OCI-LY1 (cell line): ENCODE measurements at regions not wholly inside any gene's neighbourhood (a gene's known extent, or its start where the extent isn't known, plus 50 kb on each side); places are given as distances from the start of the nearest gene placed in this dataset.

Experiments
- H2AFZ ChIP-seq: fragments of 200-600 bp; sonication (generic), shearing (Covaris generic); 2 replicates; pipeline ENCODE4 v1.6.0; 2014; ENCODE audit warnings: antibody characterized with exemption, mild to moderate bottlenecking, low read length
- H3F3A ChIP-seq: fragments of 200-600 bp; sonication (generic), shearing (Covaris generic); 2 replicates; pipeline ENCODE4 v1.6.0; 2014; ENCODE audit warnings: mild to moderate bottlenecking, antibody characterized with exemption, low read length, moderate library complexity; ENCODE audit not compliant: insufficient read depth
- H3K27ac ChIP-seq: fragments of 200-600 bp; sonication (generic); 2 replicates; pipeline ENCODE4 v1.5.1; 2014; ENCODE audit warnings: low read length, mixed run types, mild to moderate bottlenecking, low read depth; ENCODE audit not compliant: poor library complexity, severe bottlenecking
- H3K27me3 ChIP-seq: fragments of 200-600 bp; sonication (generic); 2 replicates; pipeline ENCODE4 v1.6.0; 2014; ENCODE audit warnings: antibody characterized with exemption, mild to moderate bottlenecking, low read length, moderate library complexity; ENCODE audit not compliant: insufficient read depth
- H3K36me3 ChIP-seq: fragments of 200-600 bp; sonication (generic); 2 replicates; pipeline ENCODE4 v1.6.1; 2014; ENCODE audit warnings: mild to moderate bottlenecking, antibody characterized with exemption, low read length, moderate library complexity, mixed read lengths; ENCODE audit not compliant: insufficient read depth
- H3K4me1 ChIP-seq: fragments of 200-600 bp; sonication (generic); 2 replicates; pipeline ENCODE4 v1.5.1; 2014; ENCODE audit warnings: mild to moderate bottlenecking, low read length, moderate library complexity; ENCODE audit not compliant: insufficient read depth, severe bottlenecking
- H3K4me2 ChIP-seq: fragments of 200-600 bp; sonication (generic), shearing (Covaris generic); 2 replicates; pipeline ENCODE4 v1.6.1; 2014; ENCODE audit warnings: low read length
- H3K4me3 ChIP-seq: fragments of 200-600 bp; sonication (generic); 2 replicates; pipeline ENCODE4 v1.5.1; 2014; ENCODE audit warnings: low read length, low read depth, mild to moderate bottlenecking, mixed read lengths; ENCODE audit not compliant: poor library complexity, severe bottlenecking
- H3K79me2 ChIP-seq: fragments of 200-600 bp; shearing (Covaris generic); 2 replicates; pipeline ENCODE4 v1.6.1; 2016; ENCODE audit warnings: mixed run types, low read length, mixed read lengths; ENCODE audit not compliant: insufficient read depth
- H3K9ac ChIP-seq: fragments of 200-600 bp; sonication (generic), shearing (Covaris generic); 2 replicates; pipeline ENCODE4 v1.6.1; 2014; ENCODE audit warnings: mild to moderate bottlenecking, low read length, mixed read lengths
- H3K9me2 ChIP-seq: fragments of 200-600 bp; sonication (generic), shearing (Covaris generic); 2 replicates; pipeline ENCODE4 v1.6.1; 2014; ENCODE audit warnings: low read depth, mild to moderate bottlenecking, low read length, mixed read lengths
- H3K9me3 ChIP-seq: fragments of 200-600 bp; shearing (Covaris generic); 2 replicates; pipeline ENCODE4 v1.6.1; 2014; ENCODE audit warnings: low read length, mixed read lengths
- H4K20me1 ChIP-seq: fragments of 200-600 bp; sonication (generic), shearing (Covaris generic); 2 replicates; pipeline ENCODE4 v1.6.0; 2016; ENCODE audit warnings: mild to moderate bottlenecking, low read length; ENCODE audit not compliant: insufficient read depth
- CTCF ChIP-seq: fragments of 200-600 bp; sonication (generic), shearing (Covaris generic); IDR thresholded peaks from 2 replicates; pipeline ENCODE4 v1.5.1; 2017; ENCODE audit warnings: mild to moderate bottlenecking, antibody characterized with exemption, low read length, moderate library complexity, mixed read lengths
- EZH2 ChIP-seq: fragments of 200-600 bp; sonication (generic), shearing (Covaris generic); IDR thresholded peaks from 2 replicates; pipeline ENCODE4 v1.8.0; 2017; ENCODE audit warnings: borderline replicate concordance, mixed run types, mild to moderate bottlenecking, antibody characterized with exemption, low read length, moderate library complexity, mixed read lengths

- H3K4me1 ChIP-seq, result no peaks in the 10 kb centered on the region
- no peaks in the 10 kb centered on the region for H3K27me3 ChIP-seq
- no peaks in the 10 kb centered on the region for H3F3A ChIP-seq
- no peak overlapping the region for H3K4me3 ChIP-seq
- H3K9me2 ChIP-seq, result no peaks in the 10 kb centered on the region
- H3K36me3 ChIP-seq, result no peaks in the 10 kb centered on the region
- no peaks in the 10 kb centered on the region for H3K79me2 ChIP-seq
- H3K4me2 ChIP-seq, result no peak overlapping the region
- H4K20me1 ChIP-seq, result no peaks in the 10 kb centered on the region
- no peak for TF ChIP-seq CTCF
- no peak for TF ChIP-seq EZH2
- H3K9me3 ChIP-seq, result no peaks in the 10 kb centered on the region
- no peak overlapping the region for H2AFZ ChIP-seq
- H3K27ac ChIP-seq, result no peak overlapping the region
- no peak overlapping the region for H3K9ac ChIP-seq
Observed at GRCh38 chr6:14422061-14422460, 304.5 kb downstream of the CD83 start.

GRCh38 chr6:14422917-14423316 is 305.3 kb downstream of the CD83 start:
- TF ChIP-seq EZH2, result no peak
- TF ChIP-seq CTCF, result no peak
- no peaks in the 10 kb centered on the region for H3K9me3 ChIP-seq
- no peaks in the 10 kb centered on the region for H3K27me3 ChIP-seq
- no peak overlapping the region for H3K27ac ChIP-seq
- no peak overlapping the region for H3K9ac ChIP-seq
- H3K36me3 ChIP-seq, result no peaks in the 10 kb centered on the region
- no peak overlapping the region for H3K4me2 ChIP-seq
- H3K4me1 ChIP-seq, result no peaks in the 10 kb centered on the region
- no peaks in the 10 kb centered on the region for H3F3A ChIP-seq
- no peaks in the 10 kb centered on the region for H4K20me1 ChIP-seq
- H3K9me2 ChIP-seq, result no peaks in the 10 kb centered on the region
- no peak overlapping the region for H2AFZ ChIP-seq
- H3K4me3 ChIP-seq, result no peak overlapping the region
- no peaks in the 10 kb centered on the region for H3K79me2 ChIP-seq

- Histone ChIP-seq H3F3A (no peaks in the 10 kb centered on the region), H3K27me3 (no peaks in the 10 kb centered on the region), H3K4me2 (no peak overlapping the region), H3K9ac (no peak overlapping the region), H3K4me1 (no peaks in the 10 kb centered on the region), H3K36me3 (no peaks in the 10 kb centered on the region), H3K27ac (no peak overlapping the region), H2AFZ (no peak overlapping the region), H4K20me1 (no peaks in the 10 kb centered on the region), H3K9me2 (no peaks in the 10 kb centered on the region), H3K4me3 (no peak overlapping the region), H3K9me3 (no peaks in the 10 kb centered on the region), H3K79me2 (no peaks in the 10 kb centered on the region)
- TF ChIP-seq CTCF (no peak), EZH2 (no peak)
Observed at GRCh38 chr6:14423330-14423729, 305.8 kb downstream of the CD83 start.
